Tibial nerve (tissue), 4 donors: ENCODE measurements at regions not wholly inside any gene's neighbourhood (a gene's known extent, or its start where the extent isn't known, plus 50 kb on each side); places are given as distances from the start of the nearest gene placed in this dataset.

Source experiments
- DNase-seq, 2 donors: peaks; one replicate each; pipeline ENCODE4 v3.0.0-alpha.2; 2019; ENCODE audit warnings: low spot score in 2 of 2
- H3K27ac ChIP-seq, 4 donors: fragments of 200-600 bp; sonication (generic) in 3 of 4; one replicate each; pipeline ENCODE4 v1.5.1; 2017 to 2019; ENCODE audit warnings: mild to moderate bottlenecking in 1 of 4
- H3K27me3 ChIP-seq, 2 donors: fragments of 200-600 bp; sonication (generic) in 1 of 2; one replicate each; pipeline versions ENCODE4 v1.5.1 to v1.6.0; 2017 to 2019
- H3K36me3 ChIP-seq, 3 donors: fragments of 200-600 bp; sonication (generic); one replicate each; pipeline ENCODE4 v1.5.1; 2018 to 2019
- H3K4me1 ChIP-seq, 4 donors: fragments of 200-600 bp; sonication (generic) in 3 of 4; one replicate each; pipeline ENCODE4 v1.5.1; 2017 to 2019
- H3K4me3 ChIP-seq, 4 donors: fragments of 200-600 bp; sonication (generic) in 3 of 4; one replicate each; pipeline ENCODE4 v1.5.1; 2017 to 2019; ENCODE audit warnings: mild to moderate bottlenecking in 1 of 4, moderate library complexity in 1 of 4
- H3K9me3 ChIP-seq, 4 donors: fragments of 200-600 bp; sonication (generic) in 3 of 4; one replicate each; pipeline ENCODE4 v1.5.1; 2017 to 2019
- CTCF ChIP-seq, 5 experiments: fragments of 200-600 bp in 3 of 5; fragments of 450-650 bp in 2 of 5; sonication (generic) in 3 of 5; IDR thresholded peaks; one replicate each; pipeline ENCODE4 v1.5.1; 2016 to 2019; ENCODE audit warnings: antibody characterized with exemption in 5 of 5, mild to moderate bottlenecking in 3 of 5, moderate library complexity in 2 of 5
- EP300 ChIP-seq, 2 donors: sonication (generic); formaldehyde crosslinking; IDR thresholded peaks; one replicate each; pipeline ENCODE4 v1.6.1; 2017; ENCODE audit warnings: antibody characterized with exemption in 2 of 2, mild to moderate bottlenecking in 1 of 2
- POLR2A ChIP-seq, 2 donors: fragments of 450-650 bp; IDR thresholded peaks; one replicate each; pipeline ENCODE4 v1.6.1; 2017; ENCODE audit warnings: antibody characterized with exemption in 2 of 2, mild to moderate bottlenecking in 2 of 2, moderate library complexity in 2 of 2
- WGBS, 2 donors: methylation state at CpG; one replicate each; pipeline ENCODE4 v1.1.5; 2018; 5-methylcytosine and 5-hydroxymethylcytosine counted together

DNA sequence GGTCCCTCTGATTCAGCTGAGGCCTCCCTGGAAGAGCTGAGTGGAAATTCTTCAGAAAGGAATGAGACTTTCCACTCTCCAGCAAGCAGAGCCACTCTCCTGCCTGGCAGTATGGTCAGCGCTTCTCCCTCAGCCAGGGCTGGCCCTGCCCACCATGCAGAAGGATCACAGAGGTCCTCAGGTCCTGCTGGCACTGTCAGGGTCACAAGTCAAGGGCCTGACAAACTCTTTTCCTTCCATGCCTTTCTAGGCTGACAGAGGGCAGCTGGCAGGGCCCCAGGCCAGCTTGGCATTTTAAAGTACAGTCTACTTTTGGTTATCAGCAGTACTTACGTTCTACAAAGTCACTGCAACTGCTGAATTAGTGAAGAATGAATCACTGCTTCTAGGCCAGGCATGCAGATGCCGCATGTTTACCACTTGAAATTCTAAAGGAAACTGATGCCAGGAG, 119.3 kb upstream of the FRMD4A start:
- Histone ChIP-seq H3K36me3 (no peaks in the 10 kb centered on the region), H3K27me3 (no peaks in the 10 kb centered on the region), H3K4me1 (peaks cover 0 to 8% (median 0%) of the 10 kb centered on the region in 4 donors), H3K4me3 (no peak overlapping the region), H3K27ac (no peak overlapping the region), H3K9me3 (no peaks in the 10 kb centered on the region)
- WGBS, 2 donors, result 43 to 80% methylated on average over 2 to 3 of the region's 3 CpGs
- DNase-seq, result no peak
- no peak for TF ChIP-seq CTCF (IDR thresholded peaks at IDR 0.05)
- no peak for TF ChIP-seq EP300 (IDR thresholded peaks at IDR 0.05)
- TF ChIP-seq POLR2A (IDR thresholded peaks at IDR 0.05), result no peak

DNA sequence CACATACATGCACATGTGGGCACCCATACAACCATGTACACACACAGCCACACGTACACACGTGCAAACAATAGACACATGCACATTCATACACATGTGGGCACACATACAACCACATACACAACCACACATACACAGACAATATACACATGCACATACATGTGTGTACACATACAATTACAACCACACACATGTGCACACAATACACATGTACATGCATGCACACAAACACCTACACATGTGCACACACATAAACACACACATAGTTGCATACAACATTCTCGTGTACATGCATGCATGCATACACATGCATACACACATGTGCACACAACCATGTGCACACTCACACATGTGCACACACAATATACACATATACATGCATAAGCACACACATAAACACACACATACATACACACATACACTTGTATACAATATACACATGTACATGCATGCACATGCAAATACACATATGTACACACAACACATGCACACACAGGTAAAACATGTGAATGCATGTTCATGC, 118.6 kb upstream of the FRMD4A start:
- H3K4me3 ChIP-seq, result no peak overlapping the region
- no peak for TF ChIP-seq EP300 (IDR thresholded peaks at IDR 0.05)
- TF ChIP-seq CTCF (IDR thresholded peaks at IDR 0.05), result no peak
- DNase-seq, result no peak
- peaks cover 0 to 8% (median 0%) of the 10 kb centered on the region in 4 donors for H3K4me1 ChIP-seq
- H3K36me3 ChIP-seq, result no peaks in the 10 kb centered on the region
- H3K27me3 ChIP-seq, result no peaks in the 10 kb centered on the region
- WGBS, 2 donors, result 99 to 100% methylated on average over 3 of the region's 3 CpGs
- no peaks in the 10 kb centered on the region for H3K9me3 ChIP-seq
- H3K27ac ChIP-seq, result no peak overlapping the region

DNA sequence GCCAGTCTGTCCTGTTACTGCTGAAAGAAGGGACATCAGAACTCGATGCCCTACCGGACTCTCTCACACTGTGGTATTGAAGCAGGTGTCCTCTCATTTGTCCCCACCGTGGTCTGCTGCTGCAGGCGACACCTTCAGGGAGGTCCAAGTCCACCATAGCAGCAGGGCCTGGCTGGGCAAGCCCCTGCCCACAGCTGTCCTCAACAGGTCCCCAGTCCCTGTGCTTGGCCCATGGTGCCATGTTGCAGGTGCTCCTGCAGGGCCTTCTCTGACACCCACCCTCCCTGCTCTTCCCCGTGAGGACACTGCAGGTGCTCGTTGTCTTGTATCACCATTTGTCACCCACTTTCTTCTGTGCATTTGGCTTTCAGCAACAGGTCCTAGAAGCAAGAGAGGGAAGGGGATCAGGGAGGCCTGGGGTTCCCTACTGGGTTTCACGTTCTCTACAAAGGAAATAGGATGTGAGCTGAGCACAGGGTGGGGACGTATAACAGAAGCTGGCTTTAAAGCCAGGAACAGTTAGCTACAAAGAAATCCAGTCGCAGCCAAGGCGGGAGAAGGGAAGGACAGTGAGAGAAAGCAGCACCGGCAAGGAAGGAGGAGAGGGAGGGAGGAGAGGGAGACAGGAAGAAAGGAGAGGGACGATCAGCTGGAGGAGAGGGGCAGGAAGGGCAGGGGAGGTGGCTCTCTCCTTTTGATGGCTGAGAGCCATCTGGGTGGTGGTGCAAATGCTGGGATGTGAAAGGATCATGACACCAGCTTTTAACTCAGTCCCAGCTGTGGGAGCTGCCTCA, 117.7 kb upstream of the FRMD4A start:
- TF ChIP-seq CTCF (IDR thresholded peaks at IDR 0.05) (no peak), POLR2A (IDR thresholded peaks at IDR 0.05) (no peak), EP300 (IDR thresholded peaks at IDR 0.05) (no peak)
- 53 to 62% methylated on average over 9 to 12 of the region's 12 CpGs for WGBS, 2 donors
- H3K27ac ChIP-seq, result no peak overlapping the region
- DNase-seq, result no peak
- no peak overlapping the region for H3K4me3 ChIP-seq
- H3K36me3 ChIP-seq, result no peaks in the 10 kb centered on the region
- H3K27me3 ChIP-seq, result no peaks in the 10 kb centered on the region
- no peaks in the 10 kb centered on the region for H3K9me3 ChIP-seq
- peaks cover 0 to 8% (median 0%) of the 10 kb centered on the region in 4 donors for H3K4me1 ChIP-seq

DNA sequence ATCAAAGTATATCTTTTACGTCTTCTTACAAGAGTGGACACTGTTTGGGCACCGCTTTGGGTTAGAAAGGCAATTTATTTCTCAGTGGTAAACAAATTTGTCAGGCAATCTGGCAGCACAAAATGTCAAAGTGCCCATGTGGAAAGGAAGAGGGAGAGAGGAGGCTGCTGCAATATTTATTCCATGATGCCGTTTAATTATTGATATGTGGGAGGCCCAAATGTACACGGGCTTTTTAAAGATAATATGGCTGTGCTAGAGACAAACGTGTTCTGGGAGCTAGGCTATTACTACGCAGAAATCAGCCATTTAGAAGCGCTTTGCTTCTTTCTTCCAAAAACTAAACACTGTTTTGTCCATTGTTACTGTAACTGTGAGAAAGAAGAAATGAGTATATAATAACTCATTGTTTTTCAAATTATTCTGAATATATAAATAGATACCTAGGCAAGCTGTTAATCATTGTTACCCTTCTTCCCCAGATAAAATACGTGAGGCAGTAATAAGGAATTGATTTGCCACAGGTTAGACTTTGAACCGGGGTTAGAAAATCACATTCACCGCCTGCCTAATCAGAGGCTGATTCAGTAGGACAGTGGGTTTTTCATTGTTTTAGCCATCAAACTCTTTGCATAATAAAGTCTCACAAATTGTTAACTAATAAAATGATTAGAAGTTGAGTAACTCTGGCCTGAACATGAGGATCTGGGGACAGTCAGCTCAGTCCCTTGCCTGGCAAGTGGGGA, 116.5 kb upstream of the FRMD4A start:
- H3K36me3 ChIP-seq, result no peaks in the 10 kb centered on the region
- peaks cover 0 to 8% (median 0%) of the 10 kb centered on the region in 4 donors for H3K4me1 ChIP-seq
- H3K27ac ChIP-seq, result no peak overlapping the region
- no peak overlapping the region for H3K4me3 ChIP-seq
- 56 to 58% methylated on average over 10 of the region's 10 CpGs for WGBS, 2 donors
- TF ChIP-seq CTCF (IDR thresholded peaks at IDR 0.05), result no peak
- no peaks in the 10 kb centered on the region for H3K27me3 ChIP-seq
- no peak for DNase-seq
- no peaks in the 10 kb centered on the region for H3K9me3 ChIP-seq
